ENCODE measurements at regions not wholly inside any gene's neighbourhood (a gene's known extent, or its start where the extent isn't known, plus 50 kb on each side); places are given as distances from the start of the nearest gene placed in this dataset.
"Not testable (repeated sequence)": the region's sequence is repeated elsewhere in the genome, so short reads cannot be mapped to it uniquely, and the experiment has no call there.

GRCh38 chr18:14393563-14394103 is 149.8 kb downstream of the POTEC start:
- TF ChIP-seq CTCF (IDR thresholded peaks at IDR 0.05; ENCODE audit: insufficient read depth, low read length); SPI1 (IDR thresholded peaks at IDR 0.05; ENCODE audit: borderline replicate concordance, low read depth); REST (IDR thresholded peaks at IDR 0.05; ENCODE audit: insufficient replicate concordance, low read depth); POLR2AphosphoS5 (IDR thresholded peaks at IDR 0.05; ENCODE audit: low read depth); GABPA (IDR thresholded peaks at IDR 0.05; ENCODE audit: low read depth): not testable (repeated sequence)
